ENCODE measurements at regions not wholly inside any gene's neighbourhood (a gene's known extent, or its start where the extent isn't known, plus 50 kb on each side); places are given as distances from the start of the nearest gene placed in this dataset.

GRCh38 chr11:11748706-11749365, 92.9 kb upstream of the USP47 start:
- H3K4me1 ChIP-seq (ENCODE audit: control insufficient read depth, extremely low read depth, insufficient read depth, low read length) = no peaks in the 10 kb centered on the region
- H3K9ac ChIP-seq (replicated peaks; ENCODE audit: extremely low read depth, insufficient read depth, low read length) = no peak overlapping the region
- no peaks in the 10 kb centered on the region for H3K9me1 ChIP-seq (replicated peaks; ENCODE audit: control insufficient read depth, extremely low read depth, insufficient read depth, low read length)
- H3K4me3 ChIP-seq (replicated peaks in 1 of 3; ENCODE audit: insufficient read depth in 1 of 3, low read depth in 1 of 3, low read length in 3 of 3) = no peak overlapping the region
- no peak for DNase-seq (ENCODE audit: low read depth, low spot score)
- peaks cover 0 to 2% of the 10 kb centered on the region in 2 experiments for H3K27me3 ChIP-seq (ENCODE audit: control insufficient read depth in 2 of 2, insufficient read depth in 2 of 2, low read length in 2 of 2)
- H4K20me1 ChIP-seq (replicated peaks; ENCODE audit: control insufficient read depth, extremely low read depth, insufficient read depth, low read length) = no peaks in the 10 kb centered on the region
- ChIA-PET CTCF (no interaction called here), POLR2A (no interaction called here)
- FAIRE-seq = no peak
- no peaks in the 10 kb centered on the region for H3K9me3 ChIP-seq (replicated peaks; ENCODE audit: control insufficient read depth, insufficient read depth, low read length)
- TF ChIP-seq GATA2 (IDR thresholded peaks at IDR 0.05; ENCODE audit: insufficient read depth, insufficient read length, low read depth, low read length) (no peak), CTCF (IDR thresholded peaks at IDR 0.05; ENCODE audit: extremely low read depth in 1 of 2, insufficient read depth in 1 of 2, low read depth in 1 of 2, low read length in 2 of 2) (no peak), EZH2 (IDR thresholded peaks at IDR 0.05; ENCODE audit: borderline replicate concordance, low read depth, low read length, severe bottlenecking) (no peak), JUN (IDR thresholded peaks at IDR 0.05; ENCODE audit: borderline replicate concordance, insufficient read depth, insufficient read length, low read depth) (no peak)
- H3K27ac ChIP-seq (ENCODE audit: insufficient read depth, low read depth, low read length) = no peak overlapping the region
- dilution Hi-C loops (cut with MboI; ENCODE audit: extremely low pct_ligation_motif_present, low sequenced_read_pairs) = no loop called here
- no peak overlapping the region for H3K4me2 ChIP-seq (ENCODE audit: insufficient read depth, low read length)
- no TSS peak for BruUV-seq (replicated peaks)
- intact Hi-C loops (cut with micrococcal nuclease) = no loop called here
- H3K79me2 ChIP-seq (ENCODE audit: control insufficient read depth, insufficient read depth, low read length) = no peaks in the 10 kb centered on the region
- H2AFZ ChIP-seq (ENCODE audit: low read depth, low read length) = no peak overlapping the region
- H3K36me3 ChIP-seq (ENCODE audit: control insufficient read depth in 2 of 2, extremely low read depth in 1 of 2, insufficient read depth in 2 of 2, low read length in 2 of 2) = no peaks in the 10 kb centered on the region

DNA sequence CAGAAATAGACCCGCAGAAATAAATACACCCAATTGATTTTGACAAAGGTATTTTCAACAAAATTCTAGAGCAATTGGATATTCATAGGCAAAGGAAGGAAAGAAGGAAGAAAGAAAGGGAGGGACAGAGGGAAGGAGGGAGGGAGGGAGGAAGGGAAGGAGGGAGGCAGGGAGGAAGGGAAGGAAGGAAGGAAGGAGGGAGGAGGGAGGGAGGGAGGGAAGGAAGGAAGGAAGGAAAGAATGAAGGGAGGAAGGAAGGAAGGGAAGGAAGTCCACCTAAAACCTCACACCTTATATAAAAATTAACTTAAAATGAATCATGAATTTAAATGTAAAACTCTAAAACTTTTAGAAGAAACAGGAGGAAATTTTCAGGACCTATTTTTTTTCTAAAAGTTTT, 94.2 kb upstream of the USP47 start:
- H3K9me1 ChIP-seq (replicated peaks; ENCODE audit: control insufficient read depth, extremely low read depth, insufficient read depth, low read length) = no peaks in the 10 kb centered on the region
- H3K36me3 ChIP-seq (ENCODE audit: control insufficient read depth in 2 of 2, extremely low read depth in 1 of 2, insufficient read depth in 2 of 2, low read length in 2 of 2) = no peaks in the 10 kb centered on the region
- dilution Hi-C loops (cut with MboI; ENCODE audit: extremely low pct_ligation_motif_present, low sequenced_read_pairs) (no loop called here), intact Hi-C loops (cut with micrococcal nuclease) (no loop called here)
- no peaks in the 10 kb centered on the region for H3K4me1 ChIP-seq (ENCODE audit: control insufficient read depth, extremely low read depth, insufficient read depth, low read length)
- H3K4me2 ChIP-seq (ENCODE audit: insufficient read depth, low read length) = no peak overlapping the region
- CTCF ChIA-PET = no interaction called here
- H3K79me2 ChIP-seq (ENCODE audit: control insufficient read depth, insufficient read depth, low read length) = no peaks in the 10 kb centered on the region
- H3K4me3 ChIP-seq (replicated peaks in 1 of 3; ENCODE audit: insufficient read depth in 1 of 3, low read depth in 1 of 3, low read length in 3 of 3) = no peak overlapping the region
- no peaks in the 10 kb centered on the region for H4K20me1 ChIP-seq (replicated peaks; ENCODE audit: control insufficient read depth, extremely low read depth, insufficient read depth, low read length)
- H3K9me3 ChIP-seq (replicated peaks; ENCODE audit: control insufficient read depth, insufficient read depth, low read length) = no peaks in the 10 kb centered on the region
- no TSS peak for BruUV-seq (replicated peaks)
- H3K27me3 ChIP-seq (ENCODE audit: control insufficient read depth in 2 of 2, insufficient read depth in 2 of 2, low read length in 2 of 2) = no peaks in the 10 kb centered on the region
- H3K9ac ChIP-seq (replicated peaks; ENCODE audit: extremely low read depth, insufficient read depth, low read length) = no peak overlapping the region
- DNase-seq (ENCODE audit: low read depth, low spot score) = no peak
- H3K27ac ChIP-seq (ENCODE audit: insufficient read depth, low read depth, low read length) = no peak overlapping the region
- no peak overlapping the region for H2AFZ ChIP-seq (ENCODE audit: low read depth, low read length)
- no peak for TF ChIP-seq JUN (IDR thresholded peaks at IDR 0.05; ENCODE audit: borderline replicate concordance, insufficient read depth, insufficient read length, low read depth)
- TF ChIP-seq CTCF (IDR thresholded peaks at IDR 0.05; ENCODE audit: extremely low read depth in 1 of 2, insufficient read depth in 1 of 2, low read depth in 1 of 2, low read length in 2 of 2) = no peak
- no peak for TF ChIP-seq FOS (IDR thresholded peaks at IDR 0.05; ENCODE audit: borderline replicate concordance, insufficient read depth, low read length)
- POLR2A ChIA-PET = no interaction called here
- FAIRE-seq = no peak

Data from endothelial cell of umbilical vein (primary cell).